Colon (tissue), 2 donors: ENCODE measurements at regions not wholly inside any gene's neighbourhood (a gene's known extent, or its start where the extent isn't known, plus 50 kb on each side); places are given as distances from the start of the nearest gene placed in this dataset.
"Not testable (repeated sequence)": the region's sequence is repeated elsewhere in the genome, so short reads cannot be mapped to it uniquely, and the experiment has no call there.

Source experiments
- FAIRE-seq: peaks from 2 replicates; lab custom pipeline; 2012; peaks lifted over from hg19 to GRCh38; lab: Jason Lieb, UNC
- donor health status: control.
- donor health status: control.

- FAIRE-seq: no peak
Measured at GRCh38 chr2:136282251-136282650, 164.3 kb upstream of the CXCR4 start.

- FAIRE-seq: no peak
Measured at GRCh38 chr2:136281281-136282114, 163.5 kb upstream of the CXCR4 start.

GRCh38 chr2:136266346-136266745, 148.4 kb upstream of the CXCR4 start:
- not testable (repeated sequence) for FAIRE-seq

GRCh38 chr2:136259551-136259950, 141.6 kb upstream of the CXCR4 start:
- FAIRE-seq: no peak

- no peak for FAIRE-seq
Measured at GRCh38 chr2:136257893-136258292, 139.9 kb upstream of the CXCR4 start.

GRCh38 chr2:136255648-136256461, 137.9 kb upstream of the CXCR4 start:
- no peak for FAIRE-seq

- no peak for FAIRE-seq
Measured at GRCh38 chr2:136255127-136255526, 137.2 kb upstream of the CXCR4 start.

GRCh38 chr2:136254681-136255080, 136.7 kb upstream of the CXCR4 start:
- no peak for FAIRE-seq

GRCh38 chr2:136253288-136254004, 135.5 kb upstream of the CXCR4 start:
- no peak for FAIRE-seq

- no peak for FAIRE-seq
Measured at GRCh38 chr2:136251885-136252585, 134.1 kb upstream of the CXCR4 start.

GRCh38 chr2:136251197-136251884, 133.4 kb upstream of the CXCR4 start:
- no peak for FAIRE-seq

- no peak for FAIRE-seq
Measured at GRCh38 chr2:136250131-136250530, 132.2 kb upstream of the CXCR4 start.

- no peak for FAIRE-seq
Measured at GRCh38 chr2:136248907-136249306, 131.0 kb upstream of the CXCR4 start.

GRCh38 chr2:136248242-136248641, 130.3 kb upstream of the CXCR4 start:
- no peak for FAIRE-seq

GRCh38 chr2:136247204-136247950, 129.4 kb upstream of the CXCR4 start:
- no peak for FAIRE-seq

- no peak for FAIRE-seq
Measured at GRCh38 chr2:136246086-136246669, 128.2 kb upstream of the CXCR4 start.

- FAIRE-seq: no peak
Measured at GRCh38 chr2:136245211-136245610, 127.3 kb upstream of the CXCR4 start.

- FAIRE-seq: no peak
Measured at GRCh38 chr2:136244536-136244885, 126.6 kb upstream of the CXCR4 start.

- FAIRE-seq: no peak
Measured at GRCh38 chr2:136243638-136244535, 125.9 kb upstream of the CXCR4 start.
